GM19043 (cell line): ENCODE measurements at regions not wholly inside any gene's neighbourhood (a gene's known extent, or its start where the extent isn't known, plus 50 kb on each side); places are given as distances from the start of the nearest gene placed in this dataset.

Source experiments
- ATAC-seq: cut with Tn5 transposase; IDR thresholded peaks from one replicate; pipeline ENCODE4 v1.9.1; 2021; ENCODE audit warnings: low read depth; ENCODE audit not compliant: unreplicated experiment

DNA sequence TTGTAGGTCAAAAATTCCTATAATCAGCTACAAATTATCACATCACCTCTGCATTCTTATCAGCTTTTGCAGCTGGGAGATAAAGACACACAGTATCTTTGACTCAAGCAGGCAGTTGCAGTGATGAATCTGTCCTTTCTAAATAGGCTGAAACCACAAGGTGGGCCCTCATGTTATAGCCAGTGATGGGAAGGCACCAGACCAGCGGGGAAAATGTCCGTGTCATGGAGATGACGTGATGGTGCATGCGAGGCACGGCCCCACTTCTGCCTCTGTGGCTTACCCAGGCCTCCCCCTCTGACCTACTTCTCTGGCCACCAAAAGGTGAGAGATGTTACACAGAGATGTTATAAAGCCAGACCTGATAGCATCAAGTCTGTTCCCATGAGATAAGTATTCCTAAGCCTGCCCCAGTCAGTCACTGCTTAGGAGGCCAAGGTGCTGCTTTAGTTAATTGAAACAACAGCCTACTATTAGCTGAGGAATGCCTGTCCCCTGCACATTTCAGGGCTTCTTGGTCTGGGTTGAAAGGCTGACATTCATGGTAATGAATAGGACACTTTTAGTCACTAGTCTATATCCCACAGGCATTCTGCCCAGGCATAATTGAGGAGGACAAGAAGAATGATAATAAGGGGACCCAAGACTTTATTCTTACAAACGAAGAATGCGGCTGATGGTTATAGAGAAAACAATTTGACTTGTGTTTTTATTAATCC is 327.9 kb downstream of the LPIN1 start:
- ATAC-seq: no peak

DNA sequence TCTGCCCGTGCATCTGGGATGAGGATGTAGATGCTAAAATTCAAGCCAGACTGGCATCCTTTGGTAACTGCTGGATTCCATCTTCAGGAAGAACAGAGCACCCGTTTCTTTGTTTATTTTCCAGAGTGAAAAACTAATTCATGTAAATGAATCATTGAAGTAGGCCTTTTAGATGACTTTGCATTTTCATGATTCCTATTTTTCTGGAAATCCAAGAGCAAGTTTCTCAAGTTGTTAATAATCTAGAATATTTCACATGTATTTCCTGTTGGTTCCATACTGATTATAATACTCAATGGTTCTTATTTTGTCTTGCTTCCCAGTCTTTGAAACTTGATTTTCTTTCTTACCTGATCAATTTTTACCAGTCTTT is 328.4 kb downstream of the LPIN1 start:
- no peak for ATAC-seq

DNA sequence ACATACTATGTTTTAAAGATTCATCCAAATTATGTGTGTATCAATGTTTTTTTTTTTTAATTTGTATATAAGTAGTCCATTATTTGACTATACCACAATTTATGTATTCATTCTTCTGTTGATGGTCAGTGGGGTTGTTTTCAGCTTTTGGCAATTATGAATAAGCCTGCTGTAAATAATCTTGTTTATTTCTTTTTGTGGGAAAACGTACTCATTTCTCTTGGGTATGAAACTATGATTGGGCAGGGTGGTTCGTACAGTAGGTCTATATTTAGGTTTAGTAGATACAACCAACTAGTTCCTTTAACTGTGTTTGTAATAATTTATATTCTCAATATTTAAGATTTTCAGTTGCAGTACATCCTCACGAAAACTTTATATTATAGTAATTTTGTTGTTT is 329.2 kb downstream of the LPIN1 start:
- ATAC-seq: no peak

DNA sequence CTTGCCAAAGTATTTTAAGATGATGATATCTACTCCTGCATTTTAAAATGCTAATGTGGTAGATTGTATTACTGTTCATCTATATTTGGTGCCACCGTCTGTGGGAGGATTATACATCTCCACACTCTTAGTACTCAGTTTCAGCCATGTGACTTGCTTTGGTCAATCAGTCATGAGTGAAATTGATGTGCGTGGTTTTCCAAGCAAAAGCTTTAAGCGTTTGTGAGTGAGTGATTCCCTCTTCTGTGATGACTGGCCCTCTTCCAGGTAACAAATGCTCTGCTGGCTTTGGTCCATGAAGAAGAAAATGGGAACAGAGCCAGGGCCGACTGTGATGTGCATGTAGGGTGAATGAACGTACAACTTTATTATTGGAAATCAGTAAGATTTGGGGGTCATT is 330.4 kb downstream of the LPIN1 start:
- no peak for ATAC-seq

DNA sequence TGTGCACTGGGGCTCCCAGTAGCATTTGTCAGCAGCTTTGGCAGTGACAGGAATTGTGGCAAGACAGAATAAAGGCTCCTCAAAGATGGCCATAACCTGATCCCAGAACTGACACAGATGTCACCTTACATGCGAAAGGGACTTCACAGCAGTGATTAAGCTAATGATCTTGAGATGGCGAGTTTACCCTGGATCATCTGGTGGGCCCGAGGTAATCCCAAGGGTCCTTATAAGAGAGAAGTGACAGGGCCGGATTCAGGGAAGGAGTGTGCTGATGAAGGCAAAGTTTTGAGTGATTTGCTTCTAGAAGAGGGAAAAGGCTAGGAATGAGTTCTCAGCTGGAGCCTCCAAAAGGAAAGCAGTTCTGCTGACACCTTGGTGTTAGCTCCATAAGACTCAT is 333.9 kb downstream of the LPIN1 start:
- no peak for ATAC-seq

DNA sequence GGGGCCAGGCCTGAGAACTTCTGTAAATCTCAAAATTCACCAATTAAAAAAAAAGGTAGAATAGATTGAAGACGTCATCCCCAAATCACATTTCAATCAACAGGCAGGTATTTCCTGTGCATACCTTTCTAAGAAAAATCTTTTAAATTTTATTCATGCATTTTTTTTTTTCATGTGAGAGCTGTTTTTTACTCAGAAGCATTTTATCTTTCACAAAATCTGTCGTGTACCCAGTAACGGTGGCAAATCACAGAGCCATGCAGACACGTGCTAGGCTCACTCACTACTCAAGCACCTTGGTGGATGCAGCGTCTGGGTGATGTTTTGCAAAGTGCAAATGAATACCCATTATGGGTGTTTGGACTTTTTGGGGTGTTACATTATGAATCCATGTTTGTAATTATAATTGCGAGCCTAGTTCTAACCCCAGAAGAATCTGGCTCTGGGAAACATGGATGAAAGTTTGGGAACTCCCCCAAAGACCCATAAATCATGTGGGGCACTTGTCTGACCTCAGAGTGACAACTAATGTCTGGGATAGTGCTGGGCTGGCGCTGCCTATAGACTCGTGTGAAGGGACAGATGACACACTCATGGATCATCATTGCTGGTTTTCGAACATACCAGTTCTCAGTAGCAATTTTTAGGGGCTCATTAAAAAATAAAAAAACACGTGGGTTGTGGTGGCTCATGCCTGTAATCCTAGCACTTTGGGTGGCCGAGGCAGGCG is 335.2 kb downstream of the LPIN1 start:
- no peak for ATAC-seq

DNA sequence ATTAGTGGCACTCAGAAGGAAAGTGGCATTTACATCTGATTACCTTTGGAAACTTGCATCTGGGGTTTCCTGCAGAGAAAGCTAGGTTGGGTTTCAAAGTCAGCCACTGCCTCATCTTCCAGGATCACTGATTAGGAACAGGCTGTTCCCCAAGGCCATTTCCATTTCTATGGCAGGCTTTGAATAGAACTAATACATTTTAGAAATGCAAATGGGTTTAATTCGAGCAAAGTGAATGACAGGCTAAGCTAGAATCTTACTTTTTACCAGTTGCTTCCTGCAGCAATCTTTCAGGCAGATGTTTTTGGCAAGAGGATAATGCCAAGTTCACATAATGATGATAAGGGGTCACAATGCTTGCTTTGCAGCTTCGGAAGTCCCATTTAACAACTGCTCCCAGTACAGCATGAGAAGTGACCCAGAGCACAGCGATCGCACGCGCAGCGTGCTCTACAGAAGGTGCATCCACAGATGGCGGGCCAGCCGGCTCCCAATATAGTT is 336.7 kb downstream of the LPIN1 start:
- no peak for ATAC-seq

DNA sequence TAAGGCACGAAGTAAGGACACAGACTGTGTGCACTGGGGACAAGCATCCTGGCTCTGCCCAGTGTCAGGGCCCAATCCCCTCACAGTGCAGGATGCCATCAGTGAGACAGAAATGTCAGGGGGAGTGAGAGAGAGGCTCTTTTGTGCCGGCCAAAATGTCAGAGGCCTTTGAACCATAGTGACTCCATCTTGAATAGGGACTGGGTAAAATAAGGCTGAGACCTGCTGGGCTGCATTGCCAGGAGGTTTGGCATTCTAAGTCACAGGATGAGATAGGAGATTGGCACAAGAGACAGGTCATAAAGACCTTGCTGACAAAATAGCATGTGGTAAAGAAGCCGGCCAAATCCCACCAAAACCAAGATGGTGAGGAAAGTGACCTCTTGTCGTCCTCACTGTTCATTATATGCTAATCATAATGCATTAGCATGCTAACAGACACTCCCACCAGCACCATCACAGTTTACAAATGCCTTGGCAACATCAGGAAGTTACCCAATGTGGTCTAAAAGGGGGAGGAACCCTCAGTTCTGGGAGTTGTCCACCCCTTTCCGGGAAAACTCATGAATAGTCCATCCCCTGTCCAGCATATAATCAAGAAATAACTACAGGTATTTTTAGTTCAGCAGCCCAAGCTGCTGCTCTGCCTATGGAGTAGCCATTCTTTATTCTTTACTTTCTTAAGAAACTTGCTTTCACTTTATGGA is 337.4 kb downstream of the LPIN1 start:
- ATAC-seq: no peak

DNA sequence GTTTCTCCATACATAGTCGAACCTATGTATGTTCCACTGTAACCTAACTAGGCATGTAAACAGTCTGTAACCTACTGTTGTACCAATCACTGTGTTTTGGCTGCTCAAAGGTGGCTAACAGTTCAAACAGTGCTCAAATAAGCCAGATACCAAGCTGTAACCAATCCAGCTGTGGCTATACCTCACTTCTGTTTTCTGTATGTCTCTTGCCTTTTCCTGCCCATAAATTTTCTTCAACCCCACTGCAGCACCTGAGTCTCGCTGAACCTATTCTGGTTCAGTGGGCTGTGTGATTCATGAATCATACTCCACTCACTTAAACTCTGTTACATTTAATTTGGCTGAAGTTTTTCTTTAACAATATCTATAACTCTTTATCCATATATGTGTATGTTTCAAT is 340.7 kb downstream of the LPIN1 start:
- no peak for ATAC-seq

DNA sequence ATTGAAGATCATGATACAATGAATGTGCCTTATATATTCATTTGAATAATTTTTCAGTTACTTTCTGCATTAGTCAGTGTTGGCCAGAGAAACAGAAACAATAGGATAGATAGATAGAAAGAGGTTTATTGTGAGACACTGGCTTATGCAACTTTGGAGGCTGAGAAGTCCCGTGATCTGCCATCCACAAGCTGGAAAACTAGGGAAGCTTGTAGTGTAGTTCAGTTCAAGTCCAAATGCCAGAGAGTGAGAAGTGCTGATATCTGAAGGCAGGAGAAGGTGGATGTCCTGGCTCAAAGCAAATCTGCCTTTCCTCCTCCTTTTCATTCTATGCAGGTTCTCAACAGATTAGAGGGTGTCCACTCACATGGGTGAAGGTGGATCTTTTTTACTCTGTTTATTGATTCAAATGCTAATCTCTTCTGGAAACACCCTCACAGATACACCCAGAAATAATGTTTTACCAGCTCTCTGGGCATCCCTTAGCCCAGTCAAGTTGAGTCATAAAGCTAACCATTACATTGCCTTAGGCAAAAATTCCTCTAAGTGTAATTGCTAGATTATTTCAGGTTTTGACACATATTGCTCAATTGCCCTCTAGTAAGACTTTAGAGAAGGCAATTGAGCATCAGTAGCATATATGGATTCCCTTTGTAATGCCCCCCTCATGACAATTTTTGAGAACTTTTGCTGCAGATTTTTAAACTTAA is 341.4 kb downstream of the LPIN1 start:
- no peak for ATAC-seq

DNA sequence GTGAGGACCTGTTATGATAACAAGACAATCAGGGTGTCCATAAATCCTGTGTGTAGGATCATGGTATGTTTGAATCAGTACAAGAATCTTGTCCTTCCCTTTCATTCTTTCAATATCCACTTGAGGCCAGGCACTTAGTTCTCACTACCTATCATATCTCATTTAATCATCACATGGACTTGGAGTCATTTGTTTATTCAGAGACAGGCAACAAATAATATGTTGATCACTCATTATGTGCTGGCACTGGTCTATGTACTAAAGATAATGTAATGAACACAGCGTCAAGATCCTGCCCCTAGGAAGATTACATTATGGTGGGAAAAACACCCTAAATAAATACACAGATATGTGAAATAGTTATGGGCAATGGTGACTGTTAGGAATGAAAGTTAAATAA is 342.6 kb downstream of the LPIN1 start:
- ATAC-seq: no peak

DNA sequence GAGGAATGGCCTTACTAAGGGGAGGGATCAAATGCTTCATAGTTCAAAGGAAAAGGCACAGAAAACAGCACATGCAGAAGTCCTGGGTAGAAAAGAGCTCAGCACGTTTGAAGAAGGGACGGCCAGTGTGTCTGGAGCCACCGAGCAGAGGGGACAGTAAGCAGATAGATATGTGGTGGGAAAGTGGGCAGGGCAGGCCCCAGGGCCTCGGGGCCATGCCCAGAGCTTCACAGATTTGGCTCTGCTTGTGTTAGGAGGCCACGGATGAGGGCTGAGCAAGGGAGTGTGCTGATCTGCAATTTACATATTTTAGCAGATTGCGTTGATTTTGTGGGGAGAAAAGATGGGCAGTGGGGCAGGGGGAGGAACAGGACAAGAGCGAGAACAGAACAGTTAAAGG is 343.1 kb downstream of the LPIN1 start:
- ATAC-seq: no peak

DNA sequence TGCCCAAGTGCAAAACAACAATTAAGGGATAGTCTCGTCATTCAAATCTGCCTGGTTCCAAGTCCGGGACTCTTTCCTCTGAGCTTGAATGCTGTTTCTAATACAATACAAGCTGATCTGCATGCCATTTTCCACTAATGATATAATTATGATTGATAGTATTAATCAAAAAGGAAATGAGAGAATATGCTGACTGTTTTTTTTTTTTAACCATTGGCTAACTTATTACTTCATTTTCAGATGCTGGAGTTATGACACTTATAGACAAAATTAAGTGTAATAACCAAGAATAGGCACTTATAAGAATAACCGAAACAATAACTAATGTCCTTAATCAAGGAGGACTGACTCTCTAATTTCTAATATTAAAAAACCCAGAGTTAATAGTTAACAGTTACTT is 343.6 kb downstream of the LPIN1 start:
- no peak for ATAC-seq

DNA sequence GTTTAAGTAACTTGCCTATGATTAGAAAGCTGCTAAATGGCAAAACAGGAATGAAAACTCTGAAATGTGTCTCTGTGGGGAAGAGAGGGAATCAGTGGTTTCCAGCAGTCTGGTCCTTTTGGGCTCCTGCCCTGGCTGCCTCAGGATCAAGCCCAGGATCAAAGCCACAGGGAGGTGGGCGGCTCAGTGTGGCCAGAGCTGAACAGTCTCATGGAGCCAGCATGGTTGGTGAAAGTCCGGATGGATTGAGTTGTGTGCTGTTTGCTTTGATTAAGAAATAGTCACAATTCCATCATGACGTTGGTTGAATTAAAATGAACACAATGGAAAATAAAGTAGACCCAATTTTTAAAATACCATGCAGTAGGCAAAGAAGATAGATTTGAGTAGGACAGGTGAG is 344.2 kb downstream of the LPIN1 start:
- ATAC-seq: no peak

DNA sequence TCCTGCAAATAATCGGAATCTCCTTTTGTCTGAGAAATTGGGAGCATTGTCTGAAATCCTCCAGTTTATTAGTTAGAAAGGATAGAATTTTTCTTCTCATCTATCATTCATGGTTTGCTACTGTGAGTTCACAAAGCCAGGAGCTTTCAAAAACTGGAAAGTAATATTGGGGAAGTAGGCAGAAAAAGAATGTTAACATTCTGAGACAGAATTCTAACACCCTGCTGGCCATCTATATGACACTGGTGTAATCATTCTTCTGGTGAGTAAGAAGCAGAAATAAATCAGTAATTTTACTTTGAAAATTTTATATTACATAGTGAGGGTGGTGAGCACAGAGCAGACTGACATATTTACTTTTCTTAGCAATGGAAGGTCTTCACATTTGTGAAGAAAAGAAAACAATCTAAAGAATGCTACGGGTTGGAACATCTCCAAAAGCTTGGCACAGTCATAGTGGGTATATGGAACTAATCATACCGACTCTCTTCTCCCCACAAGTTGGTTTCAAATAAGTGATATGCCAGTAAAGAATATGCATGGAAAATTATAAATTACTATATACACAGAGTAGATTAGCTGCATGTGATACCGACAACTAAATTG is 344.9 kb downstream of the LPIN1 start:
- no peak for ATAC-seq

DNA sequence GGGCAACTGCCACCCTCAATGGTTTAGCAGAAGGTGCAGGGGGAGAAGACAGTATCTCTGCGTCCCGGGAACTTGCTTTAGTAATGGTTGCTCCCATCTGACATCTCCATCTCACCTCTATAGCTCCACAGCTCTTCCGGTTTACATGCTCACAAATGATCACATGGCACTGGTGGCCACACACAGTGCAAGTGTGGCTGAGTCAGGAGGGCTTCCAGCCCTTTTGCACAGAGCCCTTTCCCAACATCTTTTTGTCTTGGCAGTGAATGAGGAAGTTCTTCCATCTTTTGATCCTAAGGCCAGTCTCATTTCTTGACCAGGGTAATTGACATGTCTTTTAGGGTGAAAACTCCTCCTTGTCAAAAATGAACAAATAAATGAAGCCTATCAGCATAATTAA is 347.7 kb downstream of the LPIN1 start:
- ATAC-seq: no peak

DNA sequence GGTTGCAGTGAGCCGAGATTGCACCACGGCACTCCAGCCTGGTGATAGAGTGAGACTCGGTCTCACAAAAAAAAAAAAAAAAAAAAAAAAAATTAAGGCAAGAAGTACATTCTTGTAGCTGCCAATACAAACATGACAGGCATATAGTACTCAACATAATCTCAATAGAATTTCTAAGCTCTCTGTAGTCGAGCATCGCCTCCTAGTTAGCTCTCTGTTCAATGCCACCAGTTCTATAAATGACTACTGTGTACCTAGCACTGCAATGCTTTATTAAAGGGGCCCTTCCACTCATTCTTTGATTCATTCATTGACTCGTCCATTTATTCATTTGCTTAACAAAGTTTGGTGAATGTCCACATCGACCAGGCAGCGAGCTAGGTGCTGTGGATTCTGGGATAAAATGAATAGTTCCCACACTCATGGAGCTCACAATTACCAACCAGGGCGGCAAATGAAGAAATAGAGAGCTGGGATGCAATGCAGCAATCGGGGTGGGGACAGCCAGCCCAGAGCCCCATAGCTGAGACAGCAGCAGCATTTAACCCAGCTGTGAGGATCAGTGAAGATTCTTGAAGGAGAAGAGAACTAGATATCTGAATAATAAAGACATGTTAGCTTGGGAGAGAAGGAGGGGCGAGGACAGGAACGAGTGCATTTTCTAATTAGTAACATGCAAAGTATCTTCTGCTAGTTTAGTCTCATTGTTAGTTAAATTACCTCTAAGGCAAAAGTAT is 349.8 kb downstream of the LPIN1 start:
- ATAC-seq: no peak

DNA sequence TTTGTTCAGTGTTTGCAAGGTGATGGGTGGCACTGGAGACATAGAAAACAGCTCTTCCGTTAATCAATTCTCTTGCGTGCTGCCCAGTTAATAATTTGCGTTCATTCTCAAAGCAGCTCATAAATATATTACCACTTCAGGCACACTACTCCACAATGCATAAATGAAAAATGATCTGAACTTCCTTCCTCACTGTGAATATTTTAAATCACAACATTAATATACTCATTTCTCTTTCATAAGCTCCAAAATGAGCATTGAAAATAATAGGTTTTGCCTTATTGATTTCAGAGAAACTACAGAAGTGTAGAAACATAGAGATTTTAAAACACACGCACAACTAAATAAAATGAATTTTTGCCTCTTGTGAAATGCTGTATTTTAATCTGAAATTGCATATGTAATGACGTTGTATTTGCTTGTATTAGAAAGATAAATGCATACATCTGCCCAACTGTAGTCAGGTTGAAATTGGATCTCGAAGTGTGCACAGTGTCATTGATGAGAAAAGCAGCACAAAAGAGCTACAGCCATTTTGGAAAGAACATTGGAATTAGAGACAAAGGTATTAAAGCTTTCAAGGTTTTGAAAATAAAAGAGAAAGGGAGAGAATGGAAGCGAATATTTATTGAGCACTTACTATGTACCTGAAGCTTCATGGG is 350.5 kb downstream of the LPIN1 start:
- ATAC-seq: no peak

DNA sequence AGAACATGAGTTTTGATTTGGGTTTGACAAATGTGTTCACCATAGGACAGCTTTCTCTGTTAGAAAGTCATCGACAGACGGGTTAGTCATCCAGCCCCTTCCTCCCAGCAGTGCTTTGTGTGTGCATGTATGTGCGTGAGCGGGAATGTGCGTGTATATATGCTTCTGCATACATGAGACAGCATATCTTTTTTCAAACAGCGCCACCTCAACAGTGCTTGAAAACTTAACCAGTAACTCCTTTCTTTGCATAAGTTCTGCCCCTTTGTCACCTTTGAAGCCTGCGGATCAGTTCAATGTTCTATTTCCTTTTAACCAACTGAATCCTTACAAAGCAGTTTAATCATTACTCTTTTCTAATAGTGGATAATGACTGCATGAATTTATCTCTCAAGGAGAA is 351.4 kb downstream of the LPIN1 start:
- no peak for ATAC-seq
